ENCODE measurements at regions not wholly inside any gene's neighbourhood (a gene's known extent, or its start where the extent isn't known, plus 50 kb on each side); places are given as distances from the start of the nearest gene placed in this dataset.

DNA sequence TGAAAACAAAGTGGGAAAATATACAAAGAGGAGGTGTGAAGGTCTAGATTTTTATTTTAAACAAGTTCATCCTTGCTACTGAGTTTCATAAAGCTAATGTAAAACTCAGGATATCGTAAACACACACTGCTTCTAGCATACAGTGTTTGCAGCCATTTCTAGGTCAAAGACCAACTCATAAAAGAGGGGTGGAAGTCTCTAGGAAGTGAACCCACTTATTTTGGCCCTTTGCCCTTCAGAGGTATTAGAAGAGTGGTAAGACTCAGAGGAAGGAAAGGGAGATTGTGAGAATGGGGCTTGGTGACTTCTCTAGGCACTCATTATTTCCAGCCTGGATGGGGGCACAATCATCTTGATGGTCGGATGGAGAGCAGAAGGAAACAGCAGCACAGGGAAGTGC, 91.2 kb downstream of the TNFSF18 start:
- Mint-ChIP-seq H3K27ac (no peak overlapping the region), H3K9me3 (no peaks in the 10 kb centered on the region), H3K4me3 (no peak overlapping the region)

DNA sequence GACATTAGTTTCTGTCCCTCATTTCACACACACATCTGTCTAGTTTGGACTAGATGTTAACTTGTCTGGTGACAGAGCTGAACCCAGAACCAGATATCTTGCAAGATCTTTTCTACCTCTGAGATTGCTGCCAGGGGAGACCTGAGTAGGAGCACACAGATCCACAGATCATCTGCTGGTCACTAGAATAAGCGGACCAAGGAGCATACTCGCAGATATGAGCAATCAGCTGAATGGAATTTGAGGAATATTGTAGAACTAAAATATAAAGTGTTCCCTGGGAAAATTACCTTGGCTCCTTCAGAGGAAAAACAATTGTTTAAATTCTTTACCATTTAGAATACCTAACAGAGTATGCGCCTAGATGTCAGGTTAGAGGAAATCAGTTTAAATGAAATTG, 90.7 kb downstream of the TNFSF18 start:
- H3K27ac Mint-ChIP-seq = no peak overlapping the region
- H3K36me3 Mint-ChIP-seq (ENCODE audit: low read depth) = no peaks in the 10 kb centered on the region
- DNase-seq = no peak
- no peak overlapping the region for H3K4me3 Mint-ChIP-seq
- no peaks in the 10 kb centered on the region for H3K9me3 Mint-ChIP-seq
- no peaks in the 10 kb centered on the region for H3K4me1 Mint-ChIP-seq
- H3K27me3 Mint-ChIP-seq (ENCODE audit: low read depth, poor library complexity) = no peaks in the 10 kb centered on the region
- no peak for TF ChIP-seq CTCF (IDR thresholded peaks at IDR 0.05)

More for the DNA sequence above, 91.2 kb downstream of the TNFSF18 start:
- Mint-ChIP-seq H3K4me1 (no peaks in the 10 kb centered on the region), H3K27me3 (ENCODE audit: low read depth, poor library complexity) (no peaks in the 10 kb centered on the region), H3K36me3 (ENCODE audit: low read depth) (no peaks in the 10 kb centered on the region)
- no peak for TF ChIP-seq CTCF (IDR thresholded peaks at IDR 0.05)
- DNase-seq = no peak

DNA sequence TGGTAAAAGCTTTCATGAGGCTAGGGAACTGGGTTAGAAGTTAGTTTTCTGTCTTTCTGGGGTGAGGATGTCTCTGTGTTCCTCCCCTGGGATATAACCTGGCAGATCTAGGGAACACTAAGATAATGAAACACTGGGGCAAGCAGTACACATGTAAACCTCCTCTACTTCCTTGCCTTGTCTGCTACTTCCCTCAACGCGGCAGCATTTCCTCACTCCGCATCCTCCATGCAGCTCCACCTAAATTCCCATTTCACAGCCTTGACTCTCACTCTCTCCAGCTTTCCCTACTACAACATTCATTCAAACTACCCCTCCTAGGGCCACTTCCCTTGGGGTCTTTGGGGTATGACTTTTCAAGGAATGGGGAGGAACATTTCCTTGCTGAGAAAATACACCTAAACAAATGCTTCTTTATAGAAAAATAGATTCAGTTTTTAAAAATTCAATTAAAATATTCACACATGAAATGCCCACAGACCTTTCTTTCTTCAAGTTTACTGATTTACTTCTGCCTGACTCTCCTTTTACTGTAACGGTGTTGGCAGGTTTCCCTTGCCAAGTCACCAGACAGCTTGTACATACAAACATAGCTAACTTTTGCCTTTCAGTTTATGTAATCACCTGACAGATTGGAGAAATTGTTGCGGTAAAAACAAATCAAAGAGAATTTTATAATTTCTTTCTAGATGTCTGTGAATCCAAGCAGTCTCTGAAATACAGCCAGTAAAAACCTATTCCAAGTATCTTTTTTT, 90.1 kb downstream of the TNFSF18 start:
- Mint-ChIP-seq H3K36me3 (ENCODE audit: low read depth) (no peaks in the 10 kb centered on the region), H3K4me3 (no peak overlapping the region), H3K27ac (no peak overlapping the region), H3K4me1 (no peaks in the 10 kb centered on the region), H3K9me3 (no peaks in the 10 kb centered on the region), H3K27me3 (ENCODE audit: low read depth, poor library complexity) (no peaks in the 10 kb centered on the region)
- DNase-seq = no peak
- TF ChIP-seq CTCF (IDR thresholded peaks at IDR 0.05) = no peak

- Mint-ChIP-seq H3K27ac (no peak overlapping the region), H3K9me3 (no peaks in the 10 kb centered on the region), H3K4me3 (no peak overlapping the region), H3K36me3 (ENCODE audit: low read depth) (no peaks in the 10 kb centered on the region), H3K4me1 (no peaks in the 10 kb centered on the region), H3K27me3 (ENCODE audit: low read depth, poor library complexity) (no peaks in the 10 kb centered on the region)
- DNase-seq = no peak
- TF ChIP-seq CTCF (IDR thresholded peaks at IDR 0.05) = no peak
Measured at GRCh38 chr1:172964864-172965263, 85.9 kb downstream of the TNFSF18 start.

DNA sequence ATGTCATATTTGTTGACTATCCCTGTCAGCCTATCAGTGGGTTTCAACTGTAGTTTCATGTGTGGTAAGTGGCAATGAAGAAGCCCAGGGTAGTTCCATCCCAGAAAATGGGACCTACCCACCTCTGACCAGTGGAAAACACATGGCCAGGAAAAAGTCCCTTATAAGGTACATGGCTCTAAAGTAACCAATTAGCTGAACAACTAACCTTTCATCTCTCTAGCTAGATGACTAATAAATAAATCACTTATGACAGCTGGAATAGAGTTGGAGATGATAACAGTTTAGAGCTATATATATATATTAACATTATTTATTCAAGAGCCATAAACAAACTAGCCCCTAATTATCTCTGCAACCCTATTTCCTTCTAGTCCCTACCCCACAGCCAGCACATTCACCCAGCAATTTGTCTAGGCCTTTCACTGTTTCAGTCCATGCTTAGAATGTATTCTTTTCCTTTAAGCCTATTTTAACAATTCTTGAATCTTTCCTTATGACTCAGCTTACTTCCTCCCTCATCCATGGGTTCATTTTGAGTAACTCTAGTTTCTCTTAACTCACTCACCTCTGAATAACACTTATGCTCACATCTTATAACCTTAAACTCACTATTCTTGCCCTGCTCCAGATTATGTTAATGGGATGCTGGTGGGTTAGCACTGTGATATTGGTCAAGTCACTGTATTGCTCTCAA, 83.7 kb downstream of the TNFSF18 start:
- peaks cover 3% of the 10 kb centered on the region for H3K27me3 Mint-ChIP-seq (ENCODE audit: low read depth, poor library complexity)
- TF ChIP-seq CTCF (IDR thresholded peaks at IDR 0.05) = no peak
- H3K4me3 Mint-ChIP-seq = no peak overlapping the region
- H3K4me1 Mint-ChIP-seq = no peaks in the 10 kb centered on the region
- no peak overlapping the region for H3K27ac Mint-ChIP-seq
- DNase-seq = no peak
- no peaks in the 10 kb centered on the region for H3K9me3 Mint-ChIP-seq
- H3K36me3 Mint-ChIP-seq (ENCODE audit: low read depth) = no peaks in the 10 kb centered on the region

GRCh38 chr1:172967936-172968335, 82.8 kb downstream of the TNFSF18 start:
- Mint-ChIP-seq H3K9me3 (no peaks in the 10 kb centered on the region), H3K4me3 (no peak overlapping the region), H3K27ac (no peak overlapping the region)

More at GRCh38 chr1:172967936-172968335, 82.8 kb downstream of the TNFSF18 start:
- DNase-seq = no peak
- Mint-ChIP-seq H3K27me3 (ENCODE audit: low read depth, poor library complexity) (peaks cover 3% of the 10 kb centered on the region), H3K4me1 (no peaks in the 10 kb centered on the region), H3K36me3 (ENCODE audit: low read depth) (no peaks in the 10 kb centered on the region)
- no peak for TF ChIP-seq CTCF (IDR thresholded peaks at IDR 0.05)

Data from nephron progenitor cell (in vitro differentiated cells).